Fibroblast of lung (primary cell): ENCODE measurements at regions not wholly inside any gene's neighbourhood (a gene's known extent, or its start where the extent isn't known, plus 50 kb on each side); places are given as distances from the start of the nearest gene placed in this dataset.
A peak's percentile ranks its signal among the peaks of the same experiment; 100 is the strongest.

Experiments
- DNase-seq, 2 donors: peaks; one replicate each; pipeline versions ENCODE4 v3.0.0 to v3.0.0-alpha.2; 2010; ENCODE audit warnings: low read depth in 2 of 2
- H2AFZ ChIP-seq: 2 replicates; pipeline ENCODE4 v1.5.1; 2012; ENCODE audit warnings: low read length, control low read depth, inconsistent platforms
- H3K27ac ChIP-seq: 2 replicates; pipeline ENCODE4 v1.5.1; 2011; ENCODE audit warnings: low read length, control low read depth; ENCODE audit not compliant: insufficient read depth
- H3K27me3 ChIP-seq: 2 replicates; pipeline ENCODE4 v1.5.1; 2011; ENCODE audit warnings: mild to moderate bottlenecking, low read length; ENCODE audit not compliant: control insufficient read depth, insufficient read depth
- H3K36me3 ChIP-seq: 2 replicates; pipeline ENCODE4 v1.5.1; 2011; ENCODE audit warnings: low read length; ENCODE audit not compliant: control insufficient read depth, insufficient read depth
- H3K4me1 ChIP-seq: 2 replicates; pipeline ENCODE4 v1.5.1; 2011; ENCODE audit warnings: low read length; ENCODE audit not compliant: control insufficient read depth, insufficient read depth; ENCODE audit errors: extremely low read depth
- H3K4me2 ChIP-seq: 2 replicates; pipeline ENCODE4 v1.5.1; 2011; ENCODE audit warnings: low read length, control low read depth; ENCODE audit not compliant: insufficient read depth; ENCODE audit errors: extremely low read depth
- H3K4me3 ChIP-seq, 4 experiments: fragments of 200-600 bp in 1 of 4; sonication (generic) in 1 of 4; replicated peaks in 1 of 4; 2 replicates each; pipeline ENCODE4 v1.5.1; 2011 to 2016; ENCODE audit warnings: low read length in 4 of 4, low read depth in 3 of 4, mild to moderate bottlenecking in 3 of 4, control low read depth in 2 of 4, inconsistent platforms in 1 of 4, mixed read lengths in 1 of 4; ENCODE audit not compliant: insufficient read depth in 1 of 4; ENCODE audit errors: control extremely low read depth in 1 of 4
- H3K79me2 ChIP-seq: 2 replicates; pipeline ENCODE4 v1.5.1; 2012; ENCODE audit warnings: mild to moderate bottlenecking, low read length, inconsistent platforms; ENCODE audit not compliant: control insufficient read depth, insufficient read depth
- H3K9ac ChIP-seq: 2 replicates; pipeline ENCODE4 v1.5.1; 2011; ENCODE audit warnings: mild to moderate bottlenecking, low read length, control low read depth; ENCODE audit not compliant: insufficient read depth
- H3K9me3 ChIP-seq: 2 replicates; pipeline ENCODE4 v1.5.1; 2012; ENCODE audit warnings: low read depth, low read length; ENCODE audit not compliant: control insufficient read depth, insufficient read depth
- H4K20me1 ChIP-seq: 2 replicates; pipeline ENCODE4 v1.5.1; 2011; ENCODE audit warnings: low read length; ENCODE audit not compliant: control insufficient read depth, insufficient read depth; ENCODE audit errors: extremely low read depth
- EZH2 ChIP-seq: IDR thresholded peaks from 2 replicates; pipeline ENCODE4 v1.5.1; 2012; ENCODE audit warnings: low read length, control low read depth, mild to moderate bottlenecking; ENCODE audit errors: missing control alignments
- TF ChIP-seq, protein P1 (sequence below), 2 donors: IDR thresholded peaks in 1 of 2; conservative IDR thresholded peaks in 1 of 2; 1 replicate in 1 of 2; 2 replicates in 1 of 2; pipeline ENCODE4 v1.5.1; 2011 to 2012; ENCODE audit warnings: low read length in 2 of 2, control low read depth in 1 of 2, inconsistent platforms in 1 of 2, low read depth in 1 of 2, mild to moderate bottlenecking in 1 of 2

DNA sequence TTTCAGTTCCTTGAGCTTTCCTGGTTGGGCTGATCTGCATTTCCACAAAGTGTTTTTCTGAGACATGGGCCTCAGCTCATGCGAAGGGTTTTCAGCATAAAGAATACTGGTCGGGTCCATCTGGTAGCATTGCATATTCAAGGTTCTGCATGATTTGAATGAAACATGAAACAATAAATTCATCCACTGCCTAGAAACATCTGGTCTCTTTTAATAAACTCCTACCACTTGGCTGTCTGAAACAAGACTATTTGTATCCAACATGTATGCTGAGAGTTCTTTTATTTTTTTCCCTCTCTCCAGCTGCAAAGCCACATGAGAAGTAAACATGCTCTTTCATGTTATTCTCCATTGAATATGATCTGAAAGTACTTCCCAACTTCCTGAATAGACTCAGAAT lies 314.9 kb upstream of the SOX11 start:
- no peak for TF ChIP-seq EZH2
- TF ChIP-seq, protein P1, sequence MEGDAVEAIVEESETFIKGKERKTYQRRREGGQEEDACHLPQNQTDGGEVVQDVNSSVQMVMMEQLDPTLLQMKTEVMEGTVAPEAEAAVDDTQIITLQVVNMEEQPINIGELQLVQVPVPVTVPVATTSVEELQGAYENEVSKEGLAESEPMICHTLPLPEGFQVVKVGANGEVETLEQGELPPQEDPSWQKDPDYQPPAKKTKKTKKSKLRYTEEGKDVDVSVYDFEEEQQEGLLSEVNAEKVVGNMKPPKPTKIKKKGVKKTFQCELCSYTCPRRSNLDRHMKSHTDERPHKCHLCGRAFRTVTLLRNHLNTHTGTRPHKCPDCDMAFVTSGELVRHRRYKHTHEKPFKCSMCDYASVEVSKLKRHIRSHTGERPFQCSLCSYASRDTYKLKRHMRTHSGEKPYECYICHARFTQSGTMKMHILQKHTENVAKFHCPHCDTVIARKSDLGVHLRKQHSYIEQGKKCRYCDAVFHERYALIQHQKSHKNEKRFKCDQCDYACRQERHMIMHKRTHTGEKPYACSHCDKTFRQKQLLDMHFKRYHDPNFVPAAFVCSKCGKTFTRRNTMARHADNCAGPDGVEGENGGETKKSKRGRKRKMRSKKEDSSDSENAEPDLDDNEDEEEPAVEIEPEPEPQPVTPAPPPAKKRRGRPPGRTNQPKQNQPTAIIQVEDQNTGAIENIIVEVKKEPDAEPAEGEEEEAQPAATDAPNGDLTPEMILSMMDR (conservative IDR thresholded peaks at IDR 0.05 in 1 of 2, IDR thresholded peaks at IDR 0.05 in 1 of 2; ENCODE audit: low read depth in 1 of 2, low read length in 2 of 2) = no peak
- no peaks in the 10 kb centered on the region for H3K4me1 ChIP-seq
- H3K9ac ChIP-seq = no peak overlapping the region
- H3K27me3 ChIP-seq = no peaks in the 10 kb centered on the region
- H3K27ac ChIP-seq = no peak overlapping the region
- H3K79me2 ChIP-seq = no peaks in the 10 kb centered on the region
- no peaks in the 10 kb centered on the region for H4K20me1 ChIP-seq
- H2AFZ ChIP-seq = no peak overlapping the region
- H3K4me2 ChIP-seq = no peak overlapping the region
- peak in 1 of 2 donors; percentile 9 for DNase-seq
- no peaks in the 10 kb centered on the region for H3K36me3 ChIP-seq
- H3K4me3 ChIP-seq = no peak overlapping the region
- no peaks in the 10 kb centered on the region for H3K9me3 ChIP-seq

DNA sequence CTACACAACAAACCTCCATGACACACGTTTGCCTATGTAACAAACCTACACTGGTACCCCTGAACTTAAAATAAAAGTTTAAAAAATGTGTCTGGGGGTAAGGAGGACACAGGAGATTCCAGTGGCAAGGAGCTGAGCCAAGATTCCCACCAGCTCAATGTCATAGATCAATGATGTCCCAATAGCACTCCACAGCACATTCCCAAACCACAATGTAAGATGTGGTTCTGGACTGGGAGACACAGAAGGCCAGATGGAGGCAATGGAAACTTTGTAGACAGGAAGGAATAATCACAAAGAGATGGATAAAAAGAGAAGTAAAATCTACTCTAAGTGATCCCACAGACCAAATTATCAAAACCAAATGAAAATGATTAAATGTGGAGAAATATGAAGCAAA lies 312.4 kb upstream of the SOX11 start:
- H3K9ac ChIP-seq = no peak overlapping the region
- DNase-seq = peak in 1 of 2 donors; percentile 49
- no peaks in the 10 kb centered on the region for H3K27me3 ChIP-seq
- H4K20me1 ChIP-seq = no peaks in the 10 kb centered on the region
- no peaks in the 10 kb centered on the region for H3K4me1 ChIP-seq
- no peak overlapping the region for H2AFZ ChIP-seq
- H3K27ac ChIP-seq = no peak overlapping the region
- H3K4me3 ChIP-seq = no peak overlapping the region
- no peaks in the 10 kb centered on the region for H3K79me2 ChIP-seq
- no peak for TF ChIP-seq EZH2
- TF ChIP-seq, protein P1 (conservative IDR thresholded peaks at IDR 0.05 in 1 of 2, IDR thresholded peaks at IDR 0.05 in 1 of 2; ENCODE audit: low read depth in 1 of 2, low read length in 2 of 2) = no peak
- no peak overlapping the region for H3K4me2 ChIP-seq
- no peaks in the 10 kb centered on the region for H3K9me3 ChIP-seq
- H3K36me3 ChIP-seq = no peaks in the 10 kb centered on the region

DNA sequence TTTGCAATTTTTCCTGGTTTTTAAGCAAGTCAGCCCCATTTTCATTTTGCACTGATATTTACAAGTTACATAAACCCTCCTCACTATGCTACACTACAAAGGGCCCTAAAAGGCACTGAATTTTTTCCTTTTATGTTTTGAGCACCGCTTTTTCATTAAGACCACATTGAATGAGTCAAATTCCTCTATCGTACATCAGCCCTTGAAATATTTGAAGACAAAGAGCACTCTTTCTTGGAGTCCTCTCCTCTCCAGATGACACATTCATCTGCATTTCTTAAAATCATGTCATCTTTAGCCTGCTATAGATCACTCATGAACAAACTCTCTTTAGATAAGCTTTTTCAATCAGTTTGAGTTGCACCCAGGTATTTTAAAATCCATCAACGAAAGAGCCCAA lies 306.6 kb upstream of the SOX11 start:
- H3K36me3 ChIP-seq = no peaks in the 10 kb centered on the region
- H3K9me3 ChIP-seq = no peaks in the 10 kb centered on the region
- peak in 1 of 2 donors; percentile 65 for DNase-seq
- H3K27me3 ChIP-seq = no peaks in the 10 kb centered on the region
- no peaks in the 10 kb centered on the region for H3K4me1 ChIP-seq
- no peaks in the 10 kb centered on the region for H3K79me2 ChIP-seq
- H3K4me3 ChIP-seq = no peak overlapping the region
- no peak overlapping the region for H3K9ac ChIP-seq
- no peak overlapping the region for H2AFZ ChIP-seq
- H3K27ac ChIP-seq = no peak overlapping the region
- no peak overlapping the region for H3K4me2 ChIP-seq
- TF ChIP-seq, protein P1 (conservative IDR thresholded peaks at IDR 0.05 in 1 of 2, IDR thresholded peaks at IDR 0.05 in 1 of 2; ENCODE audit: low read depth in 1 of 2, low read length in 2 of 2) = no peak
- TF ChIP-seq EZH2 = no peak
- H4K20me1 ChIP-seq = no peaks in the 10 kb centered on the region
